CD4-positive, alpha-beta T cell (primary cell): ENCODE measurements at regions not wholly inside any gene's neighbourhood (a gene's known extent, or its start where the extent isn't known, plus 50 kb on each side); places are given as distances from the start of the nearest gene placed in this dataset.

ENCODE experiments used
- ATAC-seq: fragments of 200-7000 bp; cut with Tn5 transposase; one replicate; pipeline ENCODE4 v1.10.0; 2022; ENCODE audit warnings: mild to moderate bottlenecking; ENCODE audit not compliant: poor library complexity
- CTCF ChIA-PET: fragments of 350-600 bp; sonication (Branson Sonifier 250); formaldehyde crosslinking; loops from one replicate; lab custom pipeline; 2021; ENCODE audit warnings: antibody characterized with exemption, inconsistent platforms; lab: Charles Lee
- POLR2A ChIA-PET: fragments of 350-600 bp; sonication (Branson Sonifier 250); formaldehyde crosslinking; loops from one replicate; lab custom pipeline; 2021; ENCODE audit warnings: antibody characterized with exemption, inconsistent platforms; lab: Charles Lee
- DNase-seq, 14 experiments: peaks; one replicate each; pipeline ENCODE4 v3.0.0-alpha.2; 2013 to 2020; ENCODE audit warnings: mixed read lengths in 2 of 14
- H3K27ac ChIP-seq, 2 donors: one replicate each; pipeline versions ENCODE4 v1.5.1 to v1.7.0; 2013; ENCODE audit warnings: low read length in 2 of 2, low read depth in 1 of 2, mild to moderate bottlenecking in 1 of 2
- H3K27me3 ChIP-seq, 2 experiments: 1 replicate in 1 of 2; 2 replicates in 1 of 2; pipeline versions ENCODE4 v1.6.1 to v1.7.0; 2013; ENCODE audit warnings: low read length in 2 of 2, control low read depth in 1 of 2, mild to moderate bottlenecking in 1 of 2, moderate library complexity in 1 of 2; ENCODE audit not compliant: insufficient read depth in 2 of 2, control insufficient read depth in 1 of 2
- H3K36me3 ChIP-seq: one replicate; pipeline ENCODE4 v1.6.1; 2013; ENCODE audit warnings: low read length, control low read depth; ENCODE audit not compliant: insufficient read depth
- H3K4me1 ChIP-seq: one replicate; pipeline ENCODE4 v1.6.1; 2013; ENCODE audit warnings: low read length, control low read depth; ENCODE audit not compliant: insufficient read depth
- H3K4me3 ChIP-seq: one replicate; pipeline ENCODE4 v1.5.1; 2013; ENCODE audit warnings: mild to moderate bottlenecking, low read length, moderate library complexity
- H3K9me3 ChIP-seq, 2 experiments: 1 replicate in 1 of 2; 2 replicates in 1 of 2; pipeline versions ENCODE4 v1.6.1 to v1.7.0; 2013; ENCODE audit warnings: low read length in 2 of 2, mild to moderate bottlenecking in 2 of 2, control low read depth in 1 of 2, moderate library complexity in 1 of 2; ENCODE audit not compliant: control insufficient read depth in 1 of 2, insufficient read depth in 1 of 2
- H3K27ac Mint-ChIP-seq: one replicate; pipeline ENCODE4 v1.8.0; 2020; ENCODE audit warnings: mixed read lengths
- H3K27me3 Mint-ChIP-seq: one replicate; pipeline ENCODE4 v1.8.0; 2021; ENCODE audit warnings: mixed read lengths
- H3K36me3 Mint-ChIP-seq: one replicate; pipeline ENCODE4 v1.8.0; 2021; ENCODE audit warnings: low read depth, mixed read lengths
- H3K4me1 Mint-ChIP-seq: one replicate; pipeline ENCODE4 v1.8.0; 2021; ENCODE audit warnings: low read depth, mixed read lengths
- H3K4me3 Mint-ChIP-seq: one replicate; pipeline ENCODE4 v1.8.0; 2020; ENCODE audit warnings: mild to moderate bottlenecking, mixed read lengths
- H3K9me3 Mint-ChIP-seq: one replicate; pipeline ENCODE4 v1.8.0; 2020; ENCODE audit warnings: mixed read lengths
- CTCF ChIP-seq: fragments of 200-600 bp; IDR thresholded peaks from one replicate; pipeline ENCODE4 v1.8.0; 2022; ENCODE audit warnings: antibody characterized with exemption, mild to moderate bottlenecking
- intact Hi-C, 2 experiments: fragments of 100-400 bp; cut with DNase I in 1 of 2; cut with micrococcal nuclease in 1 of 2; formaldehyde crosslinking; loops; one replicate each; pipeline versions ENCODE4 v1.15.1 to v1.9.0; 2023 to 2025; cut with DNase I, micrococcal nuclease

GRCh38 chr1:200267458-200267857 lies 142.4 kb downstream of the ZNF281 start:
- no peak overlapping the region for H3K4me3 Mint-ChIP-seq
- POLR2A ChIA-PET, result interaction anchor here (0.6 kb wide), 1 partner anchor 89 kb away, joined by 3 read pairs; no protein-coding TSS in a partner anchor
- TF ChIP-seq CTCF, result no peak

GRCh38 chr1:200266871-200267270 lies 143.0 kb downstream of the ZNF281 start:
- no peak overlapping the region for H3K4me3 ChIP-seq
- H3K9me3 ChIP-seq, result no peaks in the 10 kb centered on the region
- ChIA-PET POLR2A (no interaction called here), CTCF (no interaction called here)
- ATAC-seq (no peak), DNase-seq (no peak)
- Mint-ChIP-seq H3K27ac (no peak overlapping the region), H3K4me1 (no peaks in the 10 kb centered on the region), H3K36me3 (no peaks in the 10 kb centered on the region), H3K27me3 (no peaks in the 10 kb centered on the region), H3K4me3 (no peak overlapping the region), H3K9me3 (no peaks in the 10 kb centered on the region)
- H3K27me3 ChIP-seq, result no peaks in the 10 kb centered on the region
- no peak overlapping the region for H3K27ac ChIP-seq
- H3K4me1 ChIP-seq, result no peaks in the 10 kb centered on the region
- intact Hi-C loops, result no loop called here
- no peaks in the 10 kb centered on the region for H3K36me3 ChIP-seq
- no peak for TF ChIP-seq CTCF

More at GRCh38 chr1:200267458-200267857, 142.4 kb downstream of the ZNF281 start:
- H3K27ac ChIP-seq, result no peak overlapping the region
- Mint-ChIP-seq H3K9me3 (no peaks in the 10 kb centered on the region), H3K4me1 (no peaks in the 10 kb centered on the region), H3K27ac (no peak overlapping the region), H3K27me3 (no peaks in the 10 kb centered on the region), H3K36me3 (no peaks in the 10 kb centered on the region)
- intact Hi-C loops, result no loop called here
- H3K4me3 ChIP-seq, result no peak overlapping the region
- no peaks in the 10 kb centered on the region for H3K4me1 ChIP-seq
- H3K27me3 ChIP-seq, result no peaks in the 10 kb centered on the region
- DNase-seq, result no peak
- no peaks in the 10 kb centered on the region for H3K9me3 ChIP-seq
- no peaks in the 10 kb centered on the region for H3K36me3 ChIP-seq
- CTCF ChIA-PET, result no interaction called here
- ATAC-seq, result no peak

- Histone ChIP-seq H3K27ac (no peak overlapping the region), H3K36me3 (no peaks in the 10 kb centered on the region), H3K9me3 (no peaks in the 10 kb centered on the region), H3K4me3 (no peak overlapping the region), H3K27me3 (no peaks in the 10 kb centered on the region), H3K4me1 (no peaks in the 10 kb centered on the region)
- ChIA-PET CTCF (no interaction called here), POLR2A (no interaction called here)
- DNase-seq, result no peak
- no peak for ATAC-seq
- H3K9me3 Mint-ChIP-seq, result no peaks in the 10 kb centered on the region
- intact Hi-C loops, result no loop called here
- no peak overlapping the region for H3K4me3 Mint-ChIP-seq
- H3K4me1 Mint-ChIP-seq, result no peaks in the 10 kb centered on the region
- H3K36me3 Mint-ChIP-seq, result no peaks in the 10 kb centered on the region
- H3K27ac Mint-ChIP-seq, result no peak overlapping the region
- TF ChIP-seq CTCF, result no peak
- no peaks in the 10 kb centered on the region for H3K27me3 Mint-ChIP-seq
Observed at GRCh38 chr1:200265881-200266280, 144.0 kb downstream of the ZNF281 start.
